Left cardiac atrium (tissue), 4 donors: ENCODE measurements at regions not wholly inside any gene's neighbourhood (a gene's known extent, or its start where the extent isn't known, plus 50 kb on each side); places are given as distances from the start of the nearest gene placed in this dataset.
"Not testable (repeated sequence)": the region's sequence is repeated elsewhere in the genome, so short reads cannot be mapped to it uniquely, and the experiment has no call there.

ENCODE experiments used
- ATAC-seq, 2 donors: fragments of 200-7000 bp; cut with Tn5 transposase; one replicate each; pipeline ENCODE4 v1.9.1; 2020; ENCODE audit warnings: mild to moderate bottlenecking in 2 of 2, moderate library complexity in 2 of 2
- DNase-seq: peaks from one replicate; pipeline ENCODE4 v3.0.0-alpha.2; 2020
- intact Hi-C, 2 donors: fragments of 100-400 bp; cut with DNase I; formaldehyde crosslinking; loops; one replicate each; pipeline versions ENCODE4 v1.14.1 to v1.15.1; 2022 to 2023
- donor health status: DM: no; HTN: yes; CAD: no.
- donor health status: DM: no; HTN: yes; CAD: no; lungs with severe emphysema.
- donor health status: DM: yes; HTN: yes; CAD: no.
- donor health status: Dilated cardiomyopathy.

GRCh38 chr18:27558388-27559155, 373.5 kb upstream of the CHST9 start:
- intact Hi-C loops: no loop called here
- no peak for DNase-seq
- peak; percentile 73 to 90 for ATAC-seq

- ATAC-seq (no peak), DNase-seq (no peak)
- intact Hi-C loops: no loop called here
These were observed 371.6 kb upstream of the CHST9 start for GRCh38 chr18:27556741-27557140.

- ATAC-seq: peak in 1 of 2 donors; percentile 87
These were observed 364.4 kb upstream of the CHST9 start for GRCh38 chr18:27549335-27550039.

DNA sequence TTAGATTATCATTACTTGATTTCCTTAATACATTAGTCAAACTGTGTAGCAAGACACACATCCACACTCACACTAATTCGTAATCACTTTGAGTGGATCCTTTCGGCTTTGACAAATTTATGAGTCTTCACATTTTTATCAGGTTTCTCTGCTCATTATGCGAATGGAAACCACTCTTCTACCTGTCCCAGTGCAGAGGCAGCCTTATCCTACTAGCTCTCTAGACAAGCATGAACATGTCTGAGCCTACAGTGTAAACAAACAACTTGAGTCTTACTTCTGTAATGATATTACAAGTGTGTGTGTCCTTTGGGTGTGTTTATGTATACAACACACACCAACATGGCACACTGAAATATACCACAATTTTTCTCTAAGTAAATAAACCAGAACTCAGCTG, 361.9 kb upstream of the CHST9 start:
- DNase-seq: no peak
- no peak for ATAC-seq
- intact Hi-C loops: no loop called here

More at GRCh38 chr18:27549335-27550039, 364.4 kb upstream of the CHST9 start:
- intact Hi-C loops: no loop called here
- DNase-seq: no peak

DNA sequence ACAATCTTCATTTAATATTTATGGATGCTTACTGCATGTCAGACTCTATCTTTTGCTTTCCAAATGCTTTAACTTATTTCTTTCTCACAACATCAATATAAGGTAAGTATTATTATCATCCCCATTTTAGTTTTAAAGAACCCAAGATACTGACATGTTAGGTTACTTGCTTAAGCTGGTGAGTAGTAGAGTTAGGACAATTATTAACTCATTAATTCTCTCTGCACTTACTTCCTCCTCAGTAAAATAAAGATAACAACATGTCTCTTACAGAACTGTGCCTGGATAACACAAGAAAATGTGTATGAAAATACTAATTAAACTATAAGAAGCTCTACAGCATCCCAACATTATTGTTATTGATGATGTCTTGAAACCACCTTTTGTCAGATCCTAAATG, 359.1 kb upstream of the CHST9 start:
- intact Hi-C loops: no loop called here
- DNase-seq (no peak), ATAC-seq (no peak)

GRCh38 chr18:27541293-27541692, 356.2 kb upstream of the CHST9 start:
- no peak for DNase-seq
- ATAC-seq: no peak
- intact Hi-C loops: no loop called here

DNA sequence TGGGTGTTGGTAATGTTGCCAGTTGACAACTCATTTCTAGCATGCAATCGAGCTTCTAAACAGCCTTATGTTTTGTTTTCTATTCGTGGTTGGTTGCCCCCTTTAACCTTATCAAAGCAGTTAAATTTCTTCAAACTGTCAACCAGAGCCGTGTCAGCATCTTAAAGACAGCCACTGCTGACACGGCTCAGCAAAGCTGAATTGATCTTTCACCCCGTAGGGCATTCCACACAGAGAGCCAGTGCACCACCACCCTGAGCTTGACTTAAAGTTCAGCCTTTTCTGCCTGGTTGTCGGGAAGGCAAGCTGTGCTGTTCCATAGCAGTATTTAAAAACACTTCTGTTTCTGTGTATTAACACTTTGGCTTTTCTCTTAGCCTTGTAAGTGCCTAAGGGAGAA, 355.0 kb upstream of the CHST9 start:
- no peak for DNase-seq
- ATAC-seq: no peak
- intact Hi-C loops: no loop called here

GRCh38 chr18:27528925-27529521, 343.9 kb upstream of the CHST9 start:
- intact Hi-C loops: no loop called here
- ATAC-seq (no peak), DNase-seq (no peak)

DNA sequence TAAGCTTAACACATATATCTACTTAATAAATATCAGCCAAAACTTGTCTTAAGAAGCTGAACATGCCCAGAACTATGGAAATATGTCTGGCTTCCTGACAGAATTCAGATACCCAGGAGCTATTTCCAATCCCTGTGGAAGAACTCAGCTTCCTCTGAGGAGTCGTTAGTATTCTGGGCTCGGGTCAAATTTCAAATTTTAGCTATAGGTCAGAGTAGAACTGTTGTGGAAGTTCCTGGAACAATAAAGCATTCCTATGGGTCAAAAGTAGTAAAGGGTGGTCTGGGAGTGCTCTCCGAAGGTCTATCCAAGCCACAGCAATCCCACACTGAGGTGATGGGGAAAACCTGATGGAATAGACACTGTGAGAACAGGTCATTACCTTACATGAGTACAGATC, 342.7 kb upstream of the CHST9 start:
- ATAC-seq (no peak), DNase-seq (no peak)
- intact Hi-C loops: no loop called here

DNA sequence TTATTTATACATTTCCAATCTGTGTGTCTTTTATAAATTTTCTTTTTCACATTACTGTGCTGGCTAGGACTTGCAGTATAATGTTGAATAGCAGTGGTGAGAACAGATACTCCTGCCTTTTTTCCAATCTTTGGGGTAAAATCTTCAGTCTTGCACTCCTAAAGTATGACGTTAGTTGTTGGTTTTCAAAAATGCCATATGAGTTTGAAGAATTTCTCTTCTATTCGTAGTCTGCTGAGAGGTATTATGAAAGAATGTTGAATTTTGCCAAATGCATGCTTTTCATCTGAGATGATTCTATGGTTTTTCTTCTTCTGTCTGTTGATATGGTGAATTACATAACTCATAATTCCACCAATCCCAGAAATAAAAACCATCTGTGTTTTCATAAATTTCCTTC, 335.3 kb upstream of the CHST9 start:
- no peak for DNase-seq
- ATAC-seq: no peak
- intact Hi-C loops: no loop called here

DNA sequence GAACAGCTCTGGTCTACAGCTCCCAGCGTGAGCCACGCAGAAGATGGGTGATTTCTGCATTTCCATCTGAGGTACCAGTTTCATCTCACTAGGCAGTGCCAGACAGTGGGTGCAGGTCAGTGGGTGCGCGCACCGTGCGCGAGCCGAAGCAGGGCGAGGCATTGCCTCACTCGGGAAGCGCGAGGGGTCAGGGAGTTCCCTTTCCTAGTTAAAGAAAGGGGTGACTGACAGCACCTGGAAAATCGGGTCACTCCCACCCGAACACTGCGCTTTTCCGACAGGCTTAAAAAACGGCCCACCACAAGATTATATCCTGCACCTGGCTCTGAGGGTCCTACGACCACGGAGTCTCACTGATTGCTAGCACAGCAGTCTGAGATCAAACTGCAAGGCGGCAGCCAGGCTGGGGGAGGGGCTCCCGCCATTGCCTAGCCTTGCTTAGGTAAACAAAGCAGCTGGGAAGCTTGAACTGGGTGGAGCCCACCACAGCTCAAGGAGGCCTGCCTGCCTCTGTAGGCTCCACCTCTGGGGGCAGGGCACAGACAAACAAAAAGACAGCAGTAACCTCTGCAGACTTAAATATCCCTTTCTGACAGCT, 325.0 kb upstream of the CHST9 start:
- ATAC-seq, intact Hi-C loops, DNase-seq: not testable (repeated sequence)

- intact Hi-C loops: no loop called here
- ATAC-seq (no peak), DNase-seq (no peak)
These were observed 316.6 kb upstream of the CHST9 start for GRCh38 chr18:27501671-27502070.

DNA sequence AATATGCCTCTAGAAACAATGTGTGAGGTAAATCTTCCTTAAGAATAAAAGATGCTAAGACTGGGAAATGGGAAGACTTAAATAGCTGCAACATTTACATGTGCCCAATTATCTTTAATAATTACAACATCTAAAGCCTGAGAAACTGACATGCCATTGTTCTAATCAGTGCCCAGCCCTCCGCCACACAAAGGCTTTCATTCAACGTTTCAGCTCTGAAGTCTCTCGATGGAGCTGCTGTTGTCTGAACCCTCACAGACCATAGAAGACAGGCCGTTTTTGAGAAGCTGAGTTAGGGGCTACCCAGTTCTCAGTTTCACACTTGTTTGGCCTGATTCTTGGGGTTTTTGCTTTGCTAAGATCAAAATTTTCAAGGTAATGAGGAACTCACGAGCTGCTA, 315.4 kb upstream of the CHST9 start:
- DNase-seq (no peak), ATAC-seq (no peak)
- intact Hi-C loops: no loop called here

- intact Hi-C loops: no loop called here
- ATAC-seq (no peak), DNase-seq (no peak)
These were observed 312.1 kb upstream of the CHST9 start for GRCh38 chr18:27497246-27497645.

GRCh38 chr18:27493182-27493581, 308.1 kb upstream of the CHST9 start:
- DNase-seq (no peak), ATAC-seq (no peak)
- intact Hi-C loops: no loop called here

GRCh38 chr18:27491772-27492171, 306.7 kb upstream of the CHST9 start:
- ATAC-seq: no peak
- no peak for DNase-seq
- intact Hi-C loops: no loop called here

DNA sequence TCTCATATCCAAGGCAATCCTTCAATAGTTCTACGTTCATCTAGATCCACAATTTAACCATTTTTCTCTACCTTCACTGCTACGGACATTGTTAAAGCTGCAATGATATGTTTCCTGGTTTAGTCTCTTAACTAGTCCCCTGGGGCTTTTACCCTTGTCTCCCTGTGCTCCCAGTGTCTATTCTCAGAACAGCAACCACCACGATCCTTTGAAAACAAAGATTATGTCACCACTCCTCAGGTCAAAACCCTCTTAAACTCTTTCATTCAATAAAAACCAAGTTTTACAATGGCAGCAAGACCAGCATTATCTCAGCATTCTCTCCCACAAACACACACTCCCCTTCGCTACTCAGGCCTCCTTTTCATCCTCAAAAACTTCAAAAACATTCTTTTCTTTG, 298.2 kb upstream of the CHST9 start:
- DNase-seq (no peak), ATAC-seq (no peak)
- intact Hi-C loops: no loop called here

GRCh38 chr18:27478459-27478858, 293.4 kb upstream of the CHST9 start:
- DNase-seq (no peak), ATAC-seq (no peak)
- intact Hi-C loops: no loop called here

DNA sequence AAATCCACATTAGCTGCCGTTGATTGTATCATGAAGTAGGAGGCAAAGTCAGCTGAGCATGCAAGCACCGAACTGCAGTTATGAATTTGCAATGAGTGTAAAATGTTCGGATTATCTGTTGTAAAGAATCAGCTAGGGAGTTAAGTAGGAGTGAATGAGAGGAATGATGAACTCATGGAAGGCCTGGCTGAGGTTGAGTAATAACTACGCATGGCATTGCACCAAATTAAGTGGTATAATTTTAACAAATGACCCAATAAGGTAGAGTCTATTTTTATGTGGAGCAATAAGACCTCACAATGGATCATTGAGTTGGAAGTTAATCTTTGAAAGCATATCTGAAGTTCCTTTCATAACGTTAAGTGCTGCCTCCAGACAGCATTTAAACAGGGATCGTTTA, 288.2 kb upstream of the CHST9 start:
- ATAC-seq (peak in 1 of 2 donors; percentile 34), DNase-seq (no peak)
- intact Hi-C loops: no loop called here

DNA sequence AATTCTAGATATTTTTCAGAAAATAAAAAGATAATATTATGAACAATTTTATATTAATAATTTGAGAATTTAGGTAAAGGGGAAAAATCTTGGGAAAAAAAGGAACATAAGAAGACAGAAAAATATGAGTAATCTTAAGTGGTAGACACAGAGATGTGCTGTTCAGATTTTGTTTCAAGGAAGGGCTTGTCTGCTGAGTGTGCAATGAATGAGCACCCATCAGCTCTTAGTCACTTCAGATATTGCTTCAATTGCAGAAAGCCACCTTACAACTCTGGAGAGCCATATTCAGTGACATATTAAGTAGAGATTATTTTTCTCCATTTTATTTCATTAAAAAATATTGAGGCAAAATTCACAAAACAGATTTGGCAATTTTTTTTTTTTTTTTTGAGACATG, 282.0 kb upstream of the CHST9 start:
- ATAC-seq: no peak
- intact Hi-C loops: no loop called here
- DNase-seq: no peak
